NB4 (cell line): ENCODE measurements at regions not wholly inside any gene's neighbourhood (a gene's known extent, or its start where the extent isn't known, plus 50 kb on each side); places are given as distances from the start of the nearest gene placed in this dataset.

Experiments
- CTCF ChIP-seq: IDR thresholded peaks from one replicate; pipeline ENCODE4 v1.5.1; 2012; ENCODE audit warnings: low read depth, low read length
- POLR2A ChIP-seq: IDR thresholded peaks from 2 replicates; pipeline ENCODE4 v1.6.1; 2011; ENCODE audit warnings: mild to moderate bottlenecking; ENCODE audit not compliant: insufficient read length; ENCODE audit errors: extremely low read depth

GRCh38 chr1:95313527-95313926 is 79.5 kb downstream of the RWDD3 start:
- TF ChIP-seq CTCF: no peak
- TF ChIP-seq POLR2A: no peak
